ENCODE measurements at regions not wholly inside any gene's neighbourhood (a gene's known extent, or its start where the extent isn't known, plus 50 kb on each side); places are given as distances from the start of the nearest gene placed in this dataset.

- TF ChIP-seq POLR2A (IDR thresholded peaks at IDR 0.05; ENCODE audit: low read depth, low read length) (no peak), CEBPB (IDR thresholded peaks at IDR 0.05; ENCODE audit: low read depth, low read length) (no peak)
Observed at GRCh38 chrX:13203271-13203670, 116.6 kb downstream of the ATXN3L start.
